ENCODE measurements at regions not wholly inside any gene's neighbourhood (a gene's known extent, or its start where the extent isn't known, plus 50 kb on each side); places are given as distances from the start of the nearest gene placed in this dataset.

- H3K36me3 Mint-ChIP-seq, result no peaks in the 10 kb centered on the region
- ATAC-seq (replicated peaks) (no peak), DNase-seq (no peak)
- no peak overlapping the region for H3K27ac Mint-ChIP-seq
- H3K4me3 Mint-ChIP-seq, result no peak overlapping the region
- no peaks in the 10 kb centered on the region for H3K4me1 Mint-ChIP-seq
- peaks cover 8 to 15% of the 10 kb centered on the region in 2 donors for H3K27me3 Mint-ChIP-seq
- H3K9me3 Mint-ChIP-seq, result peaks cover 0 to 2% of the 10 kb centered on the region in 2 donors
Observed at GRCh38 chr9:135228345-135228982, 141.0 kb downstream of the OLFM1 start.

GRCh38 chr9:135228983-135229625 lies 141.6 kb downstream of the OLFM1 start:
- H3K4me3 Mint-ChIP-seq, result no peak overlapping the region

GRCh38 chr9:135229701-135230385 lies 142.4 kb downstream of the OLFM1 start:
- no peaks in the 10 kb centered on the region for H3K4me1 Mint-ChIP-seq
- no peak overlapping the region for H3K4me3 Mint-ChIP-seq
- H3K36me3 Mint-ChIP-seq, result no peaks in the 10 kb centered on the region
- peaks cover 8 to 15% of the 10 kb centered on the region in 2 donors for H3K27me3 Mint-ChIP-seq
- peaks cover 4% of the 10 kb centered on the region in 2 donors for H3K9me3 Mint-ChIP-seq
- ATAC-seq (replicated peaks), result no peak
- no peak for DNase-seq
- no peak overlapping the region for H3K27ac Mint-ChIP-seq

More at GRCh38 chr9:135228983-135229625, 141.6 kb downstream of the OLFM1 start:
- no peak for DNase-seq
- Mint-ChIP-seq H3K4me1 (no peaks in the 10 kb centered on the region), H3K27ac (no peak overlapping the region), H3K9me3 (peaks cover 3 to 4% of the 10 kb centered on the region in 2 donors), H3K36me3 (no peaks in the 10 kb centered on the region), H3K27me3 (peaks cover 8 to 15% of the 10 kb centered on the region in 2 donors)
- no peak for ATAC-seq (replicated peaks)

DNA sequence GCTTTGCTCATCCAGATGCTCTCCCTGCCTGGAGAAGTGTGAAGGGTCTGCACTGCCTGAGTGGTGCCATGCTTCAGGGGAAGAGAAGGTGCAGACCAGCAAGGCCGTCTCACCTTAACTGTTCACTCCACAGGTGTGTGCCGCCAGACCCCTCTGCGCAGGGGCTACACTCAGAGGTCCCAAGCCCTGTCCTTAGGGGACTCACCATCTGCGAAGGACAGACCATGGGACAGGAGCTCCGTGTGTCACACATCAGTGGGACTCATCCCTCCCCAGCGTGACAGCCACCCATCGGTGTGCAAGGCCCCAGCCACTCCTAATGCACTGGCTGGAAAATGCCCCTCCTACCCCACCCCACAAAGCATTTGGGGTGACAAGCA lies 142.9 kb downstream of the OLFM1 start:
- no peak overlapping the region for H3K4me3 Mint-ChIP-seq
- no peak overlapping the region for H3K27ac Mint-ChIP-seq
- DNase-seq, result no peak
- no peak for ATAC-seq (replicated peaks)
- H3K9me3 Mint-ChIP-seq, result peaks cover 4% of the 10 kb centered on the region in 2 donors
- peaks cover 8 to 15% of the 10 kb centered on the region in 2 donors for H3K27me3 Mint-ChIP-seq
- no peaks in the 10 kb centered on the region for H3K36me3 Mint-ChIP-seq
- no peaks in the 10 kb centered on the region for H3K4me1 Mint-ChIP-seq

DNA sequence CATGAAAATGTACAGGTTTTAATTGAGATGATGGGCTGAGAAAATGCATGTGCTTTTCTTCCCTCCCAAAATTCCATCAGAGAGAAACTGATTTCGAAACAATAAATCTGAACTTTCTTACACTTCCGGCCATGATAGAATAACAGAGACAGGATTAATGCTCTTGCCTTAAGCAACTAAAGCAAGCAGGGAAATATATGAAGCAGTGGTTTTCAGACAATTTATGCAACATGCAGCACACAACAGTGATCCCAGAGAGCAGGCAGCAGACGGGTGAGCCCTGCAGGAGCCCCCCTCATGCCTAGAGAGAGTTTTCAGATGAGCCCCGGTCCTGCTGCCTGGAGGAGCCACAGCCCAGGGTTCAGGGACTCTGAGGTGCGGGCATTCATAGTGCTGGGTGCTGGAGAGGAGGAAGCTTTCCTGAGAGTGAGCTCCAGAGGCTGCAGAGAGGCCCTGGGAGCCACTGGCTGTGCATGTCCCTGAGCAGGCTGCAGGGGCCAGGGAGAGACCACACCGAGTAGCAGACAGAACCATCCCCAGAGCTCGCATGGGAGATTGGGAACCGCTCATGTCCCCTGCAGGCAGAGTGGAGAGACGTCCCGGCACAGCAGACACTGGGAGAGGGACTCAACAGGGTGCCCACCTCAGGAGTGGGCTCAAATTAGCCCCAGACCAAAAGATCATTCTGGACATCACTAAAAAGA lies 143.5 kb downstream of the OLFM1 start:
- Mint-ChIP-seq H3K27ac (no peak overlapping the region), H3K4me3 (no peak overlapping the region), H3K4me1 (no peaks in the 10 kb centered on the region), H3K36me3 (no peaks in the 10 kb centered on the region), H3K9me3 (peaks cover 4% of the 10 kb centered on the region in 2 donors), H3K27me3 (peaks cover 8 to 15% of the 10 kb centered on the region in 2 donors)
- DNase-seq (no peak), ATAC-seq (replicated peaks) (no peak)

GRCh38 chr9:135239100-135239768 lies 151.8 kb downstream of the OLFM1 start:
- ATAC-seq (replicated peaks), result no peak
- Mint-ChIP-seq H3K27me3 (peaks cover 5 to 16% of the 10 kb centered on the region in 2 donors), H3K9me3 (peaks cover 0 to 1% of the 10 kb centered on the region in 2 donors), H3K36me3 (no peaks in the 10 kb centered on the region), H3K4me3 (no peak overlapping the region), H3K4me1 (no peaks in the 10 kb centered on the region), H3K27ac (no peak overlapping the region)
- DNase-seq, result no peak

DNA sequence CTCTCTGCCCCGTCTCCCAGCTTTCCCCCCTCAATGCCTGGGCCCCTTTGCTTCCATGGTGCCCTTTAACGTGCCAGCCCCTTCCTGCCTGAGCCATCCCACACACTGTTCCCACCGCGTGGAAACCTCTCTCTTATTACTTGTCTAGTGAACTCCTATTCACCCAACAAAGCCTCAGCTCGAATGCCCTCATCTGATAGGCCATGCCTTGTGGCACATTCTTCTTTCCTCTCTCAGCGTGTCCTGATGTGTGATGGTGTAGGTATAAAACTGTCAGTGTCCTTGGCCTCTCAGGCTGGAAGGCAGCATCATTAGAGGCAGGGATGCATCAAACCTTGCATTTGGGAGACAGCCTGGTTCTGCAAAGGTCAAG lies 152.3 kb downstream of the OLFM1 start:
- no peaks in the 10 kb centered on the region for H3K4me1 Mint-ChIP-seq
- H3K27me3 Mint-ChIP-seq, result peaks cover 5 to 18% of the 10 kb centered on the region in 2 donors
- no peaks in the 10 kb centered on the region for H3K9me3 Mint-ChIP-seq
- H3K4me3 Mint-ChIP-seq, result no peak overlapping the region
- ATAC-seq (replicated peaks) (no peak), DNase-seq (no peak)
- H3K27ac Mint-ChIP-seq, result no peak overlapping the region
- no peaks in the 10 kb centered on the region for H3K36me3 Mint-ChIP-seq

DNA sequence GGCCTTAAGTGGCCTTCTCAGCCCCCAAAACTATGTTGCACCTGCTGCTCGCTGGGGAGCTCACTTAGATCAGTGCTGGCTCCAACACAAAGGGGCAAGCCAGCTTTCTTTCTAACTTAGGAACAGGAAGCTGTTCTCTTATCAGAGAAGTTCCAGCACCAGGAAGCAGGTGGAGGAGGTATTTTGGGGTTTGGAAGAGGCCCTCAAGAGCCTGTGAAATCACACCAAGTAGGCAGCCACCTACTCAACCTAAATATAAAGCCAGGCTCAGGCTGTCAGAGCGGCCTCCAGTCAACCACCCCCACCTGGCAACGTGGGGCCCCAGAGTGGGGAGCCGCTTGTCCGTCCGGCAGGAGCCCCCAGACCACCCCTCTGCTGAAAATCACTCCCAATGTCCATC lies 152.8 kb downstream of the OLFM1 start:
- ATAC-seq (replicated peaks), result no peak
- Mint-ChIP-seq H3K4me1 (no peaks in the 10 kb centered on the region), H3K4me3 (no peak overlapping the region), H3K36me3 (no peaks in the 10 kb centered on the region), H3K27me3 (peaks cover 10 to 22% of the 10 kb centered on the region in 2 donors), H3K9me3 (no peaks in the 10 kb centered on the region), H3K27ac (no peak overlapping the region)
- DNase-seq, result no peak

GRCh38 chr9:135240871-135241311 lies 153.4 kb downstream of the OLFM1 start:
- peaks cover 11 to 25% of the 10 kb centered on the region in 2 donors for H3K27me3 Mint-ChIP-seq
- no peaks in the 10 kb centered on the region for H3K4me1 Mint-ChIP-seq
- no peaks in the 10 kb centered on the region for H3K9me3 Mint-ChIP-seq
- ATAC-seq (replicated peaks) (no peak), DNase-seq (no peak)
- H3K36me3 Mint-ChIP-seq, result no peaks in the 10 kb centered on the region
- no peak overlapping the region for H3K4me3 Mint-ChIP-seq
- no peak overlapping the region for H3K27ac Mint-ChIP-seq

DNA sequence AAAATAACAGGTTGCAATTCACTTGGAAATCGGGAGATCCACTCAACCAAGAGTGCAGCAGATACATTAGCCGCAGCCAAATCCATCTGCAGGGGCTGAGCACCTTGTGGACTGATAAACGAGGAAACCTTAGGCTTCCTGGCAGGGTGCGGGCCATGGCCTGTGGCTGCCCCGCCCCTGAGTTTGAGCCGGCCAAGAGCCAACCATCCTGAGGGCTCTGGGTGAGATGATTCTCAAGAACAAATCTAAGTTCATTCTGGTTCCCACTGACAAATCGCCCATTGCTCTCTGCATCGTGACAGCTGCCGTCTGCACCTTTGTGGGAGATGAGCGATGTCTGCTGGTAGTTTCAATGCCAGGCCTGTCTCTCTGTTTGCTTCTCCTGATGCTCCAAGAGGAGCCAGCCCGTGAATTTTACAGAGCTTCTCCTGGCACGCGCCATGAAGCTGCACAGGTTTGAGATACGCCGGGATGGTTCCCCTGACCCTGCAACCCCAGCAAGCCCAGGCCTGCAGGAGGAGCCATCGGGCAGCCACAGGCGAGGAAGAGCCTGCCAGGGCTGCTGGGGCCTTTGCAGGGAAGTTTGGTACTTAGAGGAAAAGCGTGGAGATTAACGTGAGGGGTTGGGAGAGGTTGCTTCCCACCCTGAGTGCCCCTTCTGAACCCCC lies 154.0 kb downstream of the OLFM1 start:
- H3K4me1 Mint-ChIP-seq, result peaks cover under 1 to 2% of the 10 kb centered on the region in 2 donors
- H3K9me3 Mint-ChIP-seq, result no peaks in the 10 kb centered on the region
- H3K4me3 Mint-ChIP-seq, result no peak overlapping the region
- DNase-seq (no peak), ATAC-seq (replicated peaks) (no peak)
- H3K27me3 Mint-ChIP-seq, result peaks cover 17 to 32% of the 10 kb centered on the region in 2 donors
- no peaks in the 10 kb centered on the region for H3K36me3 Mint-ChIP-seq
- no peak overlapping the region for H3K27ac Mint-ChIP-seq

DNA sequence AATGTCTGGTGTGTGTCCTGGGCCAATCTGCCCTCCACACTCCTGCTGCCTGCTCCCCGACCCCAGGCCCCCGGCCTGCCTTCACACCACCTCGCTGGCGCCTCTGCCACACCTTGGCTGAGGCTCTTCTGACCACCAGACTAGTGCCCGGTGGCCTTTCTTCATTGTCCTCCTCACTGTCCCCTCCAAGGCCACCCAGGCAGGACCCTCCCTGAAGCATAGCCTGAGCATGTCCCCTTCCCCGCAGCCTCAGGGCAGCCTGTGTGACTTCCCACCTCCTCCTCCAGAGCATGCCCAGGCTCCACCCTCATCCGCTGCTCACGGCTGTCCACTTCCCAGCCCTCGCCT lies 154.6 kb downstream of the OLFM1 start:
- Mint-ChIP-seq H3K36me3 (no peaks in the 10 kb centered on the region), H3K4me1 (peaks cover 3 to 7% of the 10 kb centered on the region in 2 donors), H3K27me3 (peaks cover 20 to 37% of the 10 kb centered on the region in 2 donors), H3K27ac (no peak overlapping the region), H3K4me3 (no peak overlapping the region), H3K9me3 (no peaks in the 10 kb centered on the region)
- no peak for DNase-seq
- ATAC-seq (replicated peaks), result no peak

DNA sequence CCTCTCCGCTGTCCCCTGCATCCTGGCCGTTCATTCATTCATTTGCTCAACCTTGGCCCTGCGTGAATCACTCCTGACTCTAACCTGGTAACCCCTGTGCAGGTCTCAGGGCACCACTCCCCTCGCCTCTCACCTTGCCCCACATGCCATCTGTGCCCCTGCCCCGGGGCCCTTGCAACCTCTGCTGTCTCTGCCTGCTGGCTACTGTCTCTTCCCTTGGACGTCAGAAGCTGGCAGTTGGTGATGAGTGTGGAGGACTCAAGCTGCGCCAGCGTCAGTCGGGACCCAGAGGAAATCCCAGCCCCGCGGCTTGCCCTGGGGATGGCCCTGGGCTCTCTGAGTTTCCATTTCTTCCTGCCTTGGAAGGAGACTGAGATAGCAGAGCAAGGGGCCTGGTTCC lies 154.9 kb downstream of the OLFM1 start:
- Mint-ChIP-seq H3K4me1 (peaks cover 3 to 7% of the 10 kb centered on the region in 2 donors), H3K27ac (no peak overlapping the region), H3K36me3 (no peaks in the 10 kb centered on the region), H3K4me3 (no peak overlapping the region), H3K9me3 (no peaks in the 10 kb centered on the region), H3K27me3 (peaks cover 20 to 40% of the 10 kb centered on the region in 2 donors)
- no peak for ATAC-seq (replicated peaks)
- DNase-seq, result no peak

- H3K4me1 Mint-ChIP-seq, result peaks cover 3 to 7% of the 10 kb centered on the region in 2 donors
- no peak overlapping the region for H3K27ac Mint-ChIP-seq
- peaks cover 20 to 40% of the 10 kb centered on the region in 2 donors for H3K27me3 Mint-ChIP-seq
- H3K36me3 Mint-ChIP-seq, result no peaks in the 10 kb centered on the region
- H3K9me3 Mint-ChIP-seq, result no peaks in the 10 kb centered on the region
- DNase-seq (no peak), ATAC-seq (replicated peaks) (no peak)
- no peak overlapping the region for H3K4me3 Mint-ChIP-seq
Observed at GRCh38 chr9:135243201-135244190, 156.0 kb downstream of the OLFM1 start.
